GM12892 (cell line): ENCODE measurements at regions not wholly inside any gene's neighbourhood (a gene's known extent, or its start where the extent isn't known, plus 50 kb on each side); places are given as distances from the start of the nearest gene placed in this dataset.

ENCODE experiments used
- POLR2A ChIP-seq: IDR thresholded peaks from 2 replicates; pipeline ENCODE4 v1.6.1; 2011; ENCODE audit warnings: low read depth, low read length, control low read depth
- POLR2AphosphoS5 ChIP-seq: IDR thresholded peaks from 2 replicates; pipeline ENCODE4 v1.6.1; 2011; ENCODE audit warnings: low read depth, low read length, control low read depth

GRCh38 chr5:9780501-9780900 is 150.3 kb upstream of the TAS2R1 start:
- TF ChIP-seq POLR2A (no peak), POLR2AphosphoS5 (no peak)
